Cardiac fibroblast (primary cell): ENCODE measurements at regions not wholly inside any gene's neighbourhood (a gene's known extent, or its start where the extent isn't known, plus 50 kb on each side); places are given as distances from the start of the nearest gene placed in this dataset.
A peak's percentile ranks its signal among the peaks of the same experiment; 100 is the strongest.

Experiments
- DNase-seq, 2 donors: peaks; one replicate each; pipeline versions ENCODE4 v3.0.0 to v3.0.0-alpha.2; 2010; ENCODE audit warnings: low read depth in 2 of 2
- H3K4me3 ChIP-seq, 2 donors: replicated peaks in 1 of 2; 1 replicate in 1 of 2; 2 replicates in 1 of 2; pipeline ENCODE4 v1.5.1; 2011; ENCODE audit warnings: low read depth in 2 of 2, low read length in 2 of 2, mild to moderate bottlenecking in 2 of 2, moderate library complexity in 1 of 2
- TF ChIP-seq, protein P1 (sequence below): IDR thresholded peaks from one replicate; pipeline ENCODE4 v1.5.1; 2011; ENCODE audit warnings: low read depth, mild to moderate bottlenecking, low read length, inconsistent platforms

DNA sequence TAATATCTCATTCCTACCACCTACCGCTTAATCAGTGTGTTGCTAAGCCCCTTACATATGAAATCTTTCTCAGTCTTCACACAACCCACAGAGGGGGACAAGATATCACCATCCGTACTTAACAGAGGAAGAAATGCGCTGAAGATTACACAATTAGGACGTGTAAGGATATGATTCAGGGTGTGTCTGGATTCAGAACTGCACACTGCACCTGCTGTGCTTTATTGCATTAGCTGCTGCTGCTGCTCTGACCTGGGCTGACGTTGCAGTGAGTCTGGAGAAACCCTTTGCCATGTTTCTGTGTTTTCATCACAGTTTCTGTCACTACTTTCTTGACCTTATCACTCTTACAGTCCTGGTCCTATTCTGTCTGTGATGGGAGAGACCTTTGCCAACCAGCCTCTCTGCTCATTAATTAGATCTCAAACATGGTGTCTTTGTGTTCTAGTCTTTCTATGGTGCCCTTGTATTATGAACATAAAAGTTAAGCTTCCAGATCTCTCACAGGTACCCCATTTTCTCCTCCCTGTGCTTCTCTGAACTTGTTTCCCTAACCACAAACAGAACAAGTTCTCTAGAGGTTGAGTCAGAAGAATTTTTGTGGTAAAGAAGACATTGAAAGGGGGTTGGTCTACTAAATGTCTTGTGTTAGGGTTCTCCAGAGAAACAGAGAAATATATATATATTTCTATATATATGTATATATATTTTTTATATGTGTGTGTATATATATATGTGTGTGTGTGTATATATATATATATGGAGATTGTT is 92.9 kb upstream of the CYP1B1 start:
- TF ChIP-seq, protein P1, sequence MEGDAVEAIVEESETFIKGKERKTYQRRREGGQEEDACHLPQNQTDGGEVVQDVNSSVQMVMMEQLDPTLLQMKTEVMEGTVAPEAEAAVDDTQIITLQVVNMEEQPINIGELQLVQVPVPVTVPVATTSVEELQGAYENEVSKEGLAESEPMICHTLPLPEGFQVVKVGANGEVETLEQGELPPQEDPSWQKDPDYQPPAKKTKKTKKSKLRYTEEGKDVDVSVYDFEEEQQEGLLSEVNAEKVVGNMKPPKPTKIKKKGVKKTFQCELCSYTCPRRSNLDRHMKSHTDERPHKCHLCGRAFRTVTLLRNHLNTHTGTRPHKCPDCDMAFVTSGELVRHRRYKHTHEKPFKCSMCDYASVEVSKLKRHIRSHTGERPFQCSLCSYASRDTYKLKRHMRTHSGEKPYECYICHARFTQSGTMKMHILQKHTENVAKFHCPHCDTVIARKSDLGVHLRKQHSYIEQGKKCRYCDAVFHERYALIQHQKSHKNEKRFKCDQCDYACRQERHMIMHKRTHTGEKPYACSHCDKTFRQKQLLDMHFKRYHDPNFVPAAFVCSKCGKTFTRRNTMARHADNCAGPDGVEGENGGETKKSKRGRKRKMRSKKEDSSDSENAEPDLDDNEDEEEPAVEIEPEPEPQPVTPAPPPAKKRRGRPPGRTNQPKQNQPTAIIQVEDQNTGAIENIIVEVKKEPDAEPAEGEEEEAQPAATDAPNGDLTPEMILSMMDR = no peak
- peak in 1 of 2 donors; percentile 64 for DNase-seq
- H3K4me3 ChIP-seq = no peak overlapping the region

DNA sequence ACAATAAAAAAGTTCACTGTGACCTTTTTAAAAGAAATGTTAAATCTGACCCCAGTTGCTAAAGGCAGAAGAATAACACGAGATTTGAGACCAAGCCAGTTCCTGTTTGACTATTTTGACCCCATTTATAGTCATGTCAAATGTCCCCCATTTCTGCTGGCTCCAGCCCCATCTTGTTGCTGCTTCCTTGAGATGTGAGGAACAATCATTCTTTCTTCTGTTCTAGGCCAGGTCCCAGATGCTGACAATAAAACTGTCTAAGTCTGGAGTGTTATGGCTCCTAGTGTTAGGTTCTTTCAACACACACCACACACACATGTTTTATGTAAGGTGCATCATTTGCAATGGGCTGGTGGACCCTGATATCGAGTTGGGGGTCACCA is 92.0 kb upstream of the CYP1B1 start:
- TF ChIP-seq, protein P1 = no peak
- no peak for DNase-seq
- no peak overlapping the region for H3K4me3 ChIP-seq

DNA sequence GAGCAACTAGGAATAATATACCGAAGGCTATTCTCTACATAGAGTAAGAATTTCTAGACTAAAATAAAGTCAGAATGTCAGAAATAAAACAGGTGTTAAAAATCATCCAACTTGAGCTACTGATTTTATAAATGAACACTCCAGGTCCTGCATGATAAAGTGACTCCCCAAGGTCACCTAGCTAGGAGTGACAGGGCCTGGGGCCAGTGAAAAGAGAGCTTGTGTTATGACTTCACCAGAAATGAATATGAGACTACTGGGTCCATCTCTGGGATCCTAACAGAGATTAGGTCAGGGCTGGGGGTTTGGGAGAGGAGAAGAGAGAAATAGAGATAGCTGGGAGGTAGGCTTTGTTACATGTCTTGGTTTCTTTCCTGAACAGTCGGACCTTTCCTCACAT is 89.7 kb upstream of the CYP1B1 start:
- TF ChIP-seq, protein P1 = no peak

DNA sequence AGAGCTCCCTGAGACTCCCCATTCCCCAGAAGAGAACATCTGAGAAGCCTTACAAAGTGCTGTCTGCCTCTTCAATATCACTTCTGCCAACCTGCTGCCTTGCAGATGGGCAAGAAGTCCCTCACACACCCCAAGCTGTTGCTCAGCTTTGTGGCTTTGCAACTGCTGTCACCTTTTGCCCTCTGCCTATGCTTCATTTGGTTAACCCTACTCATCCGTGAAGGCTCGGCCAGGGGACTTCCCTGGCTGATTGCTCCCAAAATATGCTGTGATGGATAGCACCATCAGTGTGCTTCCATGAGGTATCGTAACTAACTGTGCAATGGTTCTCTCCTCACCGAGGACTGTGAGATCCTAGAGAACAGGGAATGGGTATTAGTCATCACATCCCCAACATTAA is 88.9 kb upstream of the CYP1B1 start:
- TF ChIP-seq, protein P1 = no peak
- no peak overlapping the region for H3K4me3 ChIP-seq
- no peak for DNase-seq

More for the DNA sequence above, 89.7 kb upstream of the CYP1B1 start:
- DNase-seq = no peak
- H3K4me3 ChIP-seq = no peak overlapping the region

DNA sequence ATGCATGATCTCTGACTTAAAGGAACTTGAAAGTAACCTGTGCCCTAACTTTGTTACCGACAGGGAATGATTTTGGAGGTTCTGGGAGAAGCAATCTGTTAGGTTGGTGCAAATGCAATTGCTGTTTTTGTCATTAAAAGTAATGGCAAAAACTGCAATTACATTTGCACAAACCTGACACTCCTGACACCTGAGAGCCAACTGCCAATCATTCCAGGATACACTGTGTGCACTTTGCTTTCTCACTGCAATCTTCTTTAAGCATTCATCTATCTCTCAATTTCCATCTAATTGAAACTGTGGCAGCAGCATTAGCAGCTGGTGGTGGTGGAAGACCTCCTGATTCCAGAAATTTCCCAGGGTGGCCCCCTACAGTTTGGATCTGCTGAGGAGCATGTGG is 87.6 kb upstream of the CYP1B1 start:
- no peak overlapping the region for H3K4me3 ChIP-seq
- no peak for DNase-seq
- TF ChIP-seq, protein P1 = no peak

DNA sequence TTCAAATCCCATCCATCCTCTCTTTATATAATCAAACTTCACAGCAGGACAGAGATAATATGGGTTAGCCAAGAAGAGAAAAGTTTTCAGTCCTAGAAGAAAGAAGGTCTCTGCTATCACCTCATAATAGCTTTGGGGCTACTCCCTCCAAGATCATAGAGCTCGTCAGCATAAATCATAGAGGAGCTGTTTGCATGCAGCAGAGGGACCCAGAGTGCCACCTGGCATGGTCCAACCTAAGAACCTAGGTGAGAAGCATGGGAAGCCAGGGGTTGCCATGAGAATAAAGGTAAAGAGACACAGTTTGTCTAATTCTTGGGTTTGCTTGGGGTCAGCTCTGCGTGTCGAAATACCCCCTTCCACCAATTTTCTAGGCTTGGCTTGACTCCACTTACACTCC is 87.1 kb upstream of the CYP1B1 start:
- H3K4me3 ChIP-seq = no peak overlapping the region
- TF ChIP-seq, protein P1 = no peak
- no peak for DNase-seq

DNA sequence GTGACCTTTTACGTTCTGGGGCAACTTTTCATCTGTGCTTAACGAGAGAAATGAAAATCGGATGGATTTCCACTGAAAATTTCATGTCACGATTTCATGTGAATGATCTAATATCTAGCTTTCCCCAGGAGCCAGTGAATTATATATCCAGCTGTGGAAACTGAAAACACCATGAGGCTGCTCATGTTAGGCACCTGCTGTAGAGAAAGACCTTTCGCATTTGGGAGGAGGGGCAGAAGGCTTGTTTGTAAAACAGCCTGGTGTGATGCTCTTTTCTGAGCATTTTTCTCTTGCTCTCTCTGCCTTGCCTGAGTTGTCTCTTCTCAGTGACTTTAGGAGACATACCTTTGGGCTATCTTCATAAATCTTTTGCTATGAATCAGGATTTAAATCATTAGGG is 84.6 kb upstream of the CYP1B1 start:
- DNase-seq = no peak
- no peak overlapping the region for H3K4me3 ChIP-seq
- TF ChIP-seq, protein P1 = no peak
